NCI-H524 treated with DMSO at 0.1 percent for 48 hours (cell line): ENCODE measurements at regions not wholly inside any gene's neighbourhood (a gene's known extent, or its start where the extent isn't known, plus 50 kb on each side); places are given as distances from the start of the nearest gene placed in this dataset.

Experiments used
- DNase-seq: peaks from one replicate; lab custom pipeline; 2025; lab: John Stamatoyannopoulos, UW

DNA sequence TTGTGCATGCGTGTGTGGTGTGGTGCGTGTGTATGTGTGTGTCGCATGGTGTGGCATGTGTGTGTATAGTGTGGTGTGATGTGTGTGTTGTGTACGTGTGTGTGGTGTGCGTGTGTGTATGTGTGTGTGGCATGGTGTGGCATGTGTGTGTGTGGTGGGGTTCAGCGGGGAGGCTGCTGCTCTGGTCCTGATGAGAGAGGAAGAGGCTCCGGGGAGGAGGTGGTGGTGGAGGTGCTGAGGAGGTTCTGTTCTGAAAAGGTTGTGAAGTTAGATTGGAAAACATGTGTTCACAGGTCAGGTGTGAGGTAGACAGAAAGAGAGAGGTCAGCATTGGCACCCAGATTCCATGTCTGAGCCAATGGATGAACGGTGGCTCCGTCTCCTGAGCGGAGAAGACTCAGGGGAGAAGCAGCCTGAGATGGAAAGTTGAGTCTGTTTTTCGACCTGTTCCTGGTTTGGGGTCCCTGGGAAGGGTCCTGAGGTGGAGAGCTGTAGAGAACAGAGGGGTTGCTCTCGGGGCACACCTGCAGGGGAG lies 67.2 kb upstream of the HDAC4 start:
- DNase-seq, result no peak

DNA sequence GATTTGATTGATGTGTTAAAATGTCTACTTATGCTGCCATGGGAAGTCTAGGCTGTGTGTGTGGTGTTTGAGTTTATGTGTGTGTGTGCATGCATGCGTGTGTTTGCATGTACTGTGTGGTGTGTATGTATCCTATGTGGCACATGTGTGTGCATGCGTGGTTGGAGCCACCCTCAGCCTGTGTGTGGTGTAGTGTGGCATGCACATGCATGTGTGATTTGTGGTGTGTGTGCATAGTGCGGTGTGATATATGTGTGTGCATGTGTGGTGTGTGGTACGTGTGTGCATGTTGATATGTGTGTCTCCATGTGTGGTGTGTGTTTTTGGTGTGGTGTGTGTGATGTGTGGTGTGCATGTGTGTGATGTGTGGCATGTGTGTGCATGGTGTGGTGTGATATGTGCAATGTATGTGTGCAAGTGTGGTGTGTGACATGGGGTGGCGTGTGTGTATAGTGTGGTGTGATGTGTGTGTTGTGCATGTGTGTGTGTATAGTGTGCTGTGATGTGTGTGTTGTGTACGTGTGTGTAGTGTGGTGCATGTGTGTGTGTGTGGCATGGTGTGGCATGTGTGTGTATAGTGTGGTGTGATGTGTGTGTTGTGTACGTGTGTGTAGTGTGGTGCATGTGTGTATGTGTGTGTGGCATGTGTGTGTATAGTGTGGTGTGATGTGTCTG lies 66.6 kb upstream of the HDAC4 start:
- no peak for DNase-seq

DNA sequence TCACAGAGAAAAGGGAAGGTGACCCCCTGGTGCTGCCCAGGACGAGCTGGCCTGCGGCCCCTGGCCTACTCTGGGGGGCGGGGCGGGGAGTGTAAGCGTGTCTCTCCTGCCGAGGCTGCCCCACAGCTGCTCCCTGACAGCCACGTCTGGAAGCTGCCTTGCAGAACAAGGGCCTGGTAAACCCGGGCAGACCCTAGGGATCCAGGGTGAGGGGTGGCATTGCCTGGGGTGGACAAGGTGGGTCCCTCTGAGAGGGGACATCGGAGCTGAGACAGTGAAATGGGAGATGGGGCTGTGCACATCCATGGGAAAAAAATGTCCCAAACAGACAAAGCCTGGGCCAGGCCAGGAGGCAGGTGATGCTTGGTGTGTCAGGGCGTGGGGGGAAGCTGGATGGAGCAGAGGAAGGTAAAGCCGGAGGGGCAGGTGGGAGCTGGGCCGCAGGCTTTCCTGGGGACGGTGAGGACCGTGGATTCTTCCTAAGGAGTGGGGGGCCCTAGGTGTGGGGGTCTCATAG lies 66.0 kb upstream of the HDAC4 start:
- no peak for DNase-seq

DNA sequence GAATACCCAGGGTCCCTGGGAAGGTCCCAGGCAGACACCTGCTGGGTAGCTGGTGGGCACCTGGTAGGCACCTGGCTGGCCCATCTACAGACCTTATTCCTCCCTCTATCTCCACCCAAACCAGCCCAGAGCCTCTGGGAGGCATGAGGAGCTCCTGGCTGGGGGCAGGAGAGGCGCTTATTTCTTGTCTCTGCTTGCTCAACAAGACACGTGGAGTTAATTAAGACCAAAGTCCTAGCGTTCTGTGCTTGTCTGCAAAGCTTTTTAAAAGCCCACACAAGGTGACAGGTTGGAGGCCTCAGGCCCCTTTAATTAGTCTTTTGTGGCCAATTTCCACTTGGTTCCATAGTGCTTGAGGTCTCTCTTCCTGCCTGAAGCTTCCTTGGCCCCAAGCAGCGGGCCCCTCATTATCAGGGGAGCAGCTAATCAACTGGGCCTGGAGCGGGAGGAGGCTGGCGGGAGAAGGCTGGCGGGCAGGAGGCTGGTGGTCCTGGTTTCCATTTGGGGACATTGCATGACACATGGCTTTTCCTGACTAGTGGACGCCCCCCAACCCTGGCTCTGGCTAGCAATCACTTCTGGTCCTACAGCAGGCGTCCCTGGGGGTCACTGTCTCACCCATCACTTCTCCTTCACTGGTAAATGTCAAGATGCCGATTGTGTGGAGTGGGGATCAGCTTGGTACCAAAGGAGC lies 65.4 kb upstream of the HDAC4 start:
- DNase-seq, result no peak

DNA sequence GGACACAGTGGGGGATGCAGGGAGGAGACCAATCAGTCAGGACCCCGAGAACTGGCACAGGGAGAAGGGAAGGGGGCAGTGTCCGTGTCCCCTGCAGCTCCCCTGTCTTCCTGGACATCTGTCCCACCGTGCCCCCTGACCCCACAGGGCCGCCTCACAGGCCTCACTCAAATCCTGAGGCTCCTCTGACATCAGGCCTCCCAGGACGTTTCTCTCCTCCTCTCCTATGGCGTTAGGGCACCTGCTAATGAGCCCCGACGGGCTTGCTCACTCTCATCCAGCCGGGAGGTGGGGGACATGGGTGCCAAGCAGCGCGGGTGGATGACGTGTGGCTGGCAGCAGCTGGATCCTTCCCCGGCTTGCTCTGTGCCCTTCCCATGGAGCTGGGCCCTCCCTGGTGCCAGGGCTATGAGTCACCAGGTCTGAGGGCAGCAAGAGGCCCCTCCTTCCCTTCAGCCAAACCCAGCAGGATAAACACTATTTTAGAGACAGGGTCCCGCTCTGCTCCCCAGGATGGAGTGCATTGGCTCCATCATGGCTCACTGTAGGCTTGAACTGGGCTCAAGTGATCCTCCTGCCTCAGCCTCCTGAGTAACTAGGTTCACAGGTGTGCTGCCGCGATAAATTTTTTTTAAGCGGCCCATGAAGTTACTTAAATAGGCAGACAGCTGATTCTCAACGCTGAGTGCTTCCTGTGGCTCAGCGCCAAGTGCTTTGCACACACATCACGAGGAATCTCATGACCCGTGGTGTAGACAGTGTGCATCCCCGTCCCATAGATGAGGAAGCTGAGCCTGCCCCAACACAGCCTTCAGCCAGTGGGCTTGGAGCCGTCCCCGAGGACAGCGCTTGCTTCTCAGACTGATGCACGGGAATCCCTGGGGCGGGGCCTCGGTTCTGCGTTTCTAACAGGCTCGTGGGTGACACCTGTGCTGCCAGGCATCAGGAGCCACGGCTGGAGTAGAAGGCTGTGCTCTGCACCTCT lies 64.5 kb upstream of the HDAC4 start:
- no peak for DNase-seq

DNA sequence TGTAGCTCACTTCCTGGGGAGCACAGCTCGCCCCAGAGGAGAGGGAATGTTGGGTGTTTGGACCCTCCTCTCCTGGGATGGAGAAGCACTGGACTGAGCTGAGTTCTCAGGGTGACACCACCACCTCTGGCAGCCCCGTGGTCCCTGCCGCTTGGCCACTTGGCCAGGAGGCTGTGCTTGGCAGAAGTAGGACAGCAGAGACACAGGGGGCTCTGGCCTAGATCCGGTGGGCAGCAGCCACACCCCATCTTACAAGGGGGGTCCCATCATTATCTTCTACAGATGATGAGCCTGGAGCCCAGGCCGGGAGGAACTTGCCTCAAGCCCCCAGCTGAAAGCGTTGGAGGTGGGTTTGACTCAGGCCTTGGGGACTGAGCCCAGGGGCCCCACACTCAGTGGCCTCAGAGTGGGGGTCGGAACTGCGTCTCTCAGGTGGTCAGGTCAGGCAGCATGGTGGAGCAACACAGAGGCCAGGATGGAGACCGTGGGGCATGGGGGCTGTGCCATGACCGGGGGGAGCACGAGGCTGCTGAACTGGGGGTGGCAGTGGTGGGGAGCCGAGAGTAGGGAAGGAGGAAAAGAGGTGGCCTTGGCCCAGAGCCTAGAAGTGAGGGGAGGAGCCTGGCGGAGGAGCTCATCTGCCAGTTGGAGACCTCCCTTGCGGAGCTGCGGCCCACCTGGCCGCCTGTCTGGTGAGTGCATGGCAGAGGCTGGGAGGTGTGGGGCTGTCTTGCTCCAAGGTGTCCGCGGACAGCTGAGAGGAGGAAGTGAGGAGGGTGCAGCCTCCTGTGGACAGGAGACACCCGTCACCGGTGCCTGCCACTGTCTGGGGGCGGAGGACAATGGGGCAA lies 63.6 kb upstream of the HDAC4 start:
- no peak for DNase-seq

DNA sequence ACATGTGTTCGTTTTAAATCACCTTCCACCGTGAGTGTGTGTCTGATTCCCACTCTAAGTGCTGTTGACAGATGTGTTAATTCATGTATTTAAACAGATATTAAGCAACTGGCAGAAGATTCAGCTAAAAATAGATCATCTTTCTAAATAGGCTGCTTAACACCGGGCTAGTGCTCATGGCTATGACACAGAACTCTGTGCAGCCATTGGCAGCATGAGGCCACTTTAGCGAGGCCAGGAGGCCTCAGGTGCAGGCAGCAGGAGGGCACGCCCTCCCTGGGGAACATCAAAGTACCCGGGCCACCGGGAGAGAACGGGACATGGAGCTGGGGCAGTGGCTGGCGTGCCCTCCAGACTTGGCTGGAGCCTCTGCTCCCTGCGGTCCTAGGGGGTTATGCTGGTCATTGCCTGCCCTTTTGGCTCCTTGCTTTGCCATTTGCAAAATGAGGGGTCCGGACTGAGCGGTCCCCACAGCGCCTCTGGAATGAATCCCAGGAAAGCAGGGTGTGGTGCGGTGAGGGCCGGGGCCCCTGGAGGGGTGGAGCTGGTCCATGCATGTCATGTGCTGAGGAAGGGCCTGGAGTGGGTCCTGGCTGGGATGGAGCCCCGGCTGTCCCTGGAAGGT lies 62.8 kb upstream of the HDAC4 start:
- DNase-seq, result peak; percentile 12

DNA sequence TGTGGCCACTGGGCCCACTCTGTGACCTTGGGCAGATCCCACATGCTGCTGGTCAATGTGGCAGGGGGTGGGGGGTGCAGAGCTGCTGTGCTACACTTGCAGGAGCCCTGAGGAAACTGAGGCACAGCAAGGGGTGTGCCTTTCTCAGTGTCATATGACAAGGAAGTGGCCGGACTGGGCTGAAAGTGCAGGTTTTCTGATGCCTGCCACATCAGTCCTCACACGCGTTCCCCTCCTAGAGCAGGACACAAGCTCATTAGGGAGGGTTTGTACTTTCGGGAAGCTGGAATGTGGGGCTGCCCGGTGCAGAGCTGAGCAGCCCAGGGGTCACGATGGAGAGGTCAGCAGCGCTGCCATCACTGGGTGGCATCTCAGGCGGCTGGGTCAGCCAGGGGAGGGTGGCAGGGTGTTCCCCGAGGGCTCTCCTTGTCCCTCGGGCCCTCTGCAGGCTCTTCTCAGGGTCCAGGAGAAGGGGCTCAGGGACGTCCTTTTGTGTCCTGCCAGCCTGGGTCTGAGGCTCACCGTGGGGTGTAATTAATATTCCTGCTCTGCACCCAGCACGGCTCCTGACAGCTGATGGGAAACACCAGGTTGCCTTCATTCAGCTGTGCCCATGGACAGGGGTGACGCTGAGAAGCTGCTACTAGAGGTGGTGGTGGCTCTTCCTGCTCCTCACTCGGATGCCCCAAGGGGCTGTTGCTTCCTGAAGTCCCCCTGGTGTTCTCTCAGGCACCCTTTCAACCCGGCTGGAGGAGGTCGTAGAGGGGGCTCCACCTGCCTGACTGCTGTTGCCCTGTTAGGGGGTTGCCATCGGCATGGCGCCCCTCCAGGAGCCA lies 62.1 kb upstream of the HDAC4 start:
- no peak for DNase-seq

DNA sequence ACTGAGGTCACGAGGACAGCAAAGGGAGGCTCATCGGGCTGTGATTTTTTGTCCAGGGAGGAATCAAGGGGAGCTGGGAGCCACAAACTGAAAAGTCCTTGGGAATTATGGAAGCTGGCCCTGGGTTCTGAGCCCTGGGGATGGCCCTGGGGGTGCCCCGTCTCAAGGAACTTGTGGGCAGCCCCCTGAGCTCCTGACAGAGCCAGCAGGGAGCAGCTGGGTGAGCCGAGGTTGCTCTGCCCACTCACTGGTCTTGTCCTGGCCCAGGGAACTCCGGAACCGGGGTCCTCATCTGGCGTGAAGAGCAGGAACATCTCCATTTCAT lies 61.3 kb upstream of the HDAC4 start:
- DNase-seq, result no peak

DNA sequence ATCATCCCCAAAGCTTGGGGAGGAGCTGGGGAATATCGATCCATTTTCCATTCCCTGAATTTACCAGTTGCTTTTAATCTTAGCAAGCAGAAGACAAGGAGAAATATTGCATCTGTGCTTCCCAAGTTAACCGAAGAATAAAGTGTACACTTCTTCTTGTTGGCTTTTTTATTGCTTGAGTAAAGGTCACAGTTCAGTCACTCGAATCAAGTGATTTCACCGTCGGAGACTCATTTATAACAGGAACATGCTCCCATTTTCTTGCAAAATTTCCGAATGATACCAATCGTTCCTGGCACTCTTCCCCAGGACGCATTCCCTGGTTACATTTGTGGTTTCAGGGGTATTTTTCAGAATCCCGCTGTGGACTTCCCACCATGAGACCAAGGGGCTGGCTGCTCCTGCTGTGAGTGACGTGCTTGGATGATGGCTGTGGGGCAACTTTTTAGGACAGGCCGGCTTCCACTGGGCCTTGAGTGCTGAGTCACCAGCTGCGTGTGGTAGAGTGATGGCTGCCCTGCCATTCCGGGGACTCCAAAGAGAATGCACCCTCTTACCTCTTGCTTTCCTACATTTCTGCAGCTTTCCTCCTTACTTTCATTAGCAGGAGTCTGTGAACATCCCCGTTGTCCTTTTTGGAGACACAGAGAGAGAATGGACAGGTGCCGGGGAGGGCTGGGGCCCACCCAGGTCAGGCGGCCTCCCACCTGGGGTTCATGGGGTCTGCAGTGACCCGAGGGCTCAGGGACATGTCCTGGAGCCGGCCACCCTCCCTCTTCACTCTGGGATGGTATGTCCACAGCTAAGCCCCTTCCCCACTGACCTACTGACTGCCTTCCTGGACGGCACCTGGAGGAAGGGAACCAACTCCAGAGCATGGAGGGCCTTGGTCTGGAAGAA lies 60.7 kb upstream of the HDAC4 start:
- DNase-seq, result no peak

DNA sequence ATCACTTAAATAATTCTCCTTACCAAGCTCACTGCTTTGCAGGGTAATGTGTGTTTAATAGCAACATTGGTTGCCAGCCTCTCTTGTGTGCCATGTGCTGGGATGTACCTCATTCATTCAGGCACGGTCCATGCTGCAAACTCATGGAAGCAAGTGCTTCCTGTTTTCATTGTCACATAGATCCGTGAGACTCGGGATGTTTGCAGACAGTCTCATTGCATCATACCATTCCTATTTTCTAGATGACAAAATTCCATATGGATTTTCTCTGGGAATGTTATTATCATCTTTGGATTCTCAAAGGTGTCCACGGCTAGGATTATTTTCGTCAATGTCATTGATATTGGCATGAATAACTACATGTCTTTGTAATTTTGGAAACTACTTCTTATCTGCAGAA lies 60.0 kb upstream of the HDAC4 start:
- DNase-seq, result no peak

DNA sequence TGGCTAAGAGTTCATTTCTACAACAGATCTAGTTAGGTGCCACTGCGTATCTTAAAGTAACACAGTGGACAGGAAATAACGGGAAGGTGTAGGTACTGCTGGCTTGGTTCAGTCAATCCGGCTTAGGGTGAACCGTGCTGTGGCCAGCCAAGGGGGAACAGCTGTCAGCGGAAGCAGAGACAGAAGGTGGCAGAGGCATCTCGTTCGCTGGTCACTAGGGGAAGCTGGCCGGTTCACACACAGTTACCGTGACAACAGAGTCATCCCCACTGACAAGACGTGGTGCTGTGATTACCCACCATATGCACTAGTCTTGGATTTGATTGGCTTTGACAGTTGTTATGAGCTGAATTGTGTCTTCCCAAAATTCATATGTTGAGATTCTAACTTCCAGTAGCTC lies 58.8 kb upstream of the HDAC4 start:
- peak; percentile 58 for DNase-seq

DNA sequence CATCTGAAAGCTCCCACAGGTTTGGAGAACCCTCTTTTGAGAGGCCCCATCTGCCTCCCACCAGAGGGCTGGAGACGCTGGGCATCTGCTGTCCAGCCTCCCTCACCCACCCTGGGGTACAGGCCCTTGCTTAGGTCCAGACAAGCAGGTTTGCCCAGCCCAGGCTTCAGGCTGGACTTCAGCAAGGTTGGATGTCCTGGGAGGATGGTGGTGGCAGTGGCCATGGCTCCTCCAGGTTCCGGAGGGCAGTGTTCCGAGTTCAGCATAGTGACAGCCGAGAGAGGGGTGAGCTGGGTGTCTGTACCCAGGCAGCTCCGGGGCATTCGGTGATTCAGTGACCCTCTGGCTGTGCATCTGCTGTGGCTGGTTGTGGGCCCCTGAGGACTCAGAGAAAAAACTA lies 58.2 kb upstream of the HDAC4 start:
- no peak for DNase-seq

DNA sequence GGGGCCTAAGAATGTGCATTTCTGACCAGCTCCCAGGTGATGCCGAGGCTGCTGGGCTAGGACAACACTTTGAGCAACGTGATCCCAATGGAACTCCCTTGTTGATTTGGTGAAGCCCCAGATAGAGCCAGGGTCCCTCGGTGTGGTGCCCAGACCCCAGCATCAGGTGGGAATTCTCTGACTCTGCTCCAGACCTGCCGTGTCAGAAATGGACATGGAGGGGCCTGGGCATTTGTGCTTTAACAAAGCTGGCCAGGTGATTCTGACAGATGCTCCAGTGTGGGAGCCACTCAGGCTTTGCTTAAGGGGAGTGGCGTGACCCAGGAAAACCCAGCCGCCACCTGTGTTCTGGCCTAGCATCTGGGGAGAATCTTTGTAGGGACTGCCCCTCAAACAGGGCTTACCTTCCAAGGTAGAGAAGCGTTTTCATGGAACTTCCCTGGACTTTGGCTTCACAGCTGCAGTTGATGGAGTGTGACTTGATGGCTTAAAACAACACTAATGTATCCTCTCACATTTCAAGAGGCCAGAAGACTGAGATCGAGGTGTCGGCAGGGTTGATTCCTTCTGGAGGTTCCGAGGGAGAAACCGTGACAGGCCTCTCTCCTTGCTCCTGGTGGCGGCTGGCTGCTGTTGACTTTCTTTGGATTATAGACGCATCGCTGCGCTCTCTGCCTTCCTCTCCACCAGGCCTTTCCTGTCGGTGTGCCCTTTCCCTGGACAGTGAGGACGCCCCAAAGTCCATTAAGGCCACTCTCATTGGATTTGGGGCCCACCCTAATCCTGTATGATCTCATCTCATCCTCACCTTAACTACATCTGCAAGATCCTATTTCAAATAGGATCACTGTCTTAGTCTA lies 57.0 kb upstream of the HDAC4 start:
- no peak for DNase-seq

DNA sequence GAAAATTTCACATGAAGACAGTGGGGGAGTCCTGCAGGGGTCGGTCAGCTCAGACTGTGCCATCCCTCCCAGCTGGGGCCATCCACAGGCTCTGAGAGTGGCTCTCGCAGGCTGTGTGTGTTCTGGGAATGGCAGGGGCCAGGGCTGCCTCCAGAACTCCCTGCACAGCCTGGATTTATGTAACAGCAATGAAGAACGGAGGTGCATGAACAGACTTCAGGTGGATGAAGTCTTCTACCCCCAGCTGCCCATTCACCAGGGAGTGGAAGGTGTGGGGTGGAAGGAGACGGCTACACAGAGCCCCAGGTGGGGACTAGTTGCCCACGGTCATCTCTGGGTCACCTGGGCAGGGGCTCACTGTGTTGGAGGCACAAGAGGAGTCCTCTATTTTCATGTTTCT lies 56.1 kb upstream of the HDAC4 start:
- DNase-seq, result no peak

DNA sequence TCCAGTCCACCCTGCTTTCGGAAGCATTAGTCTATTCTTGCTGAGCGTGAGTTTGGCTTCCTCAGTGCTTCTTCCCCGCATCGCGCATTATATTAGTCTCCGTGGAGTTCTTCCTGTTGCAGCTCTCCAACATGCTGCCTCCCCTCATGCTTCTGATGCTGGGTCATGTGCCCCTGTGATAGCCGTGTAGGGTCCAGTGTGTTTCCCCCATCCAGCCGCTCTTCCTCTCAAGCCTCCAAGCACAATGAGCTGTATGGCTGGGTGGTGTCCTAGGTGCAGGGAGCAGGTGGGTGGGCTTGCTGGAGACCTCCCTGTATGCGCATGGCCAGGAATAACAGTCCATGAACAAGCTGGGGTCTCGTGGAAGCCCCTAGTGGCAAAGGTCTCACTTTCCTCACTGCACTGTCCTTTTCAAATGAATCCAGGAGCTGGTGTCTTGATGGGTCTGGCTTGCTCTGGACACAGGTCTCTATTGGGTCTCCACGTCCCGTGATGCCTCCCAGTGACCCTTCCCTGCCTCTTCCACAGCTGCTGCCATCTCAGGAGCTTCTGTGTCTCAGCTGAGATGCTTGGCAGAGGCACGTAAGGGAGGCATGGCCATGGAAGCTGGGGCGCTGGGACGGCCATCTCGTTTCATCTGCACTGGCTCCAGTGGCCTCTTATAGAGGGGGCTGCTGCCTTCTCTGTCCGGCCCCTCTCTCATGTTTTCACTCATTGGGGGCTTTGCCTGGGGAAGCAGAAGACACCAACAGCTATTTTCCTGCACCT lies 54.8 kb upstream of the HDAC4 start:
- DNase-seq, result no peak

DNA sequence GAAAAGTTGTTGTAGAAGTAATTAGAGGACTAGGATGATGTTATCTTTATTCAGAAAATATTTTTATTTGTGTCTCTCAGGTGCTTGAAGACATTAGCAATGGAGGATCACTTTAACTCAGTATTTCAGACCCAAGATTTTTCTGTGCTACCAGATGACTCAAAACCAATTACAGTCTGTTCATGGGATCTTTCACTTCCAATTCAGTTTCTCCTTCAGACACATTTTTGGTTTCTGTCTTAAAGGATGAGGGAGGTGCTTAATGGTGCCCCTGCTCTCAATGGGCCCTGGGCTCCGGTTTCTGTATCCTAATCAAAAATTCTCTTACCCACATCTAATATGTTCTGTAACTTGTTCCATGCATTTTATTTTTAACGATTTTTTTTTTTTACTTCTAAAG lies 53.7 kb upstream of the HDAC4 start:
- no peak for DNase-seq
